Vagina (tissue), 2 donors: ENCODE measurements at regions not wholly inside any gene's neighbourhood (a gene's known extent, or its start where the extent isn't known, plus 50 kb on each side); places are given as distances from the start of the nearest gene placed in this dataset.

Experiments used
- DNase-seq, 2 donors: peaks; one replicate each; pipeline ENCODE4 v3.0.0-alpha.2; 2017; ENCODE audit errors: extremely low spot score in 2 of 2
- H3K27ac ChIP-seq: fragments of 200-600 bp; sonication (generic); one replicate; pipeline ENCODE4 v1.5.1; 2019
- H3K27me3 ChIP-seq: fragments of 200-600 bp; sonication (generic); one replicate; pipeline ENCODE4 v1.5.1; 2019
- H3K36me3 ChIP-seq, 2 donors: fragments of 200-600 bp; sonication (generic); one replicate each; pipeline ENCODE4 v1.5.1; 2017 to 2019
- H3K4me1 ChIP-seq: fragments of 200-600 bp; sonication (generic); one replicate; pipeline ENCODE4 v1.5.1; 2019
- H3K4me3 ChIP-seq, 2 donors: fragments of 200-600 bp; sonication (generic); 1 replicate in 1 of 2; 2 replicates in 1 of 2; pipeline ENCODE4 v1.5.1; 2016 to 2019
- H3K9me3 ChIP-seq: fragments of 200-600 bp; sonication (generic); one replicate; pipeline ENCODE4 v1.5.1; 2019
- CTCF ChIP-seq, 3 experiments: fragments of 450-650 bp in 2 of 3; fragments of 200-600 bp in 1 of 3; sonication (generic) in 1 of 3; IDR thresholded peaks; one replicate each; pipeline ENCODE4 v1.5.1; 2017 to 2019; ENCODE audit warnings: antibody characterized with exemption in 3 of 3, mild to moderate bottlenecking in 2 of 3, moderate library complexity in 2 of 3
- POLR2A ChIP-seq, 2 donors: fragments of 450-650 bp; IDR thresholded peaks; one replicate each; pipeline ENCODE4 v1.6.1; 2017; ENCODE audit warnings: antibody characterized with exemption in 2 of 2, mild to moderate bottlenecking in 2 of 2, moderate library complexity in 2 of 2
- POLR2AphosphoS5 ChIP-seq, 2 donors: sonication (generic); formaldehyde crosslinking; IDR thresholded peaks; one replicate each; pipeline ENCODE4 v1.9.0; 2017; ENCODE audit warnings: antibody characterized with exemption in 2 of 2, mild to moderate bottlenecking in 2 of 2, low read depth in 1 of 2; ENCODE audit not compliant: insufficient read depth in 1 of 2
- intact Hi-C: fragments of 100-400 bp; cut with DNase I; formaldehyde crosslinking; loops from one replicate; pipeline ENCODE4 v1.15.1; 2023

- Histone ChIP-seq H3K4me3 (no peak overlapping the region), H3K9me3 (no peaks in the 10 kb centered on the region), H3K27me3 (no peaks in the 10 kb centered on the region), H3K27ac (no peak overlapping the region), H3K36me3 (no peaks in the 10 kb centered on the region), H3K4me1 (peaks cover 8% of the 10 kb centered on the region)
- no peak for TF ChIP-seq POLR2AphosphoS5 (IDR thresholded peaks at IDR 0.05; ENCODE audit: insufficient read depth in 1 of 2, low read depth in 1 of 2)
- no peak for TF ChIP-seq CTCF (IDR thresholded peaks at IDR 0.05)
- no peak for TF ChIP-seq POLR2A (IDR thresholded peaks at IDR 0.05)
- intact Hi-C loops = no loop called here
- no peak for DNase-seq
Measured at GRCh38 chr15:60130398-60130797, 126.3 kb downstream of the FOXB1 start.

DNA sequence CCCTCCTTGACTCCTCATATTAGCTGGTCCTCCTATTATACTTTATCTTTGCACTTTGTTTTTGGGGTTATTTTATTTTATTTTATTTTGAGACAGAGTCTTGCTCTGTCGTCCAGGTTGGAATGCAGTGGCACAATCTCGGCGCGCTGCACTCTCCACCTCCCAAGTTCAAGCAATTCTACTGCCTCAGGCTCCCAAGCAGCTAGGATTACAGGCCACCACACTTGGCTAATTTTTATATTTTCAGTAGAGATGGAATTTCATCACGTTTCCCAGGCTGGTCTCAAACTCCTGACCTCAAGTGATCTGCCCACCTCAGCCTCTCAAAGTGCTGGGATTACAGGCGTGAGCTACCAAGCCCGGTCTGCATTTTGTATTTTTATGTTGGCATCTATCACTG lies 126.7 kb downstream of the FOXB1 start:
- DNase-seq = no peak
- Histone ChIP-seq H3K27ac (no peak overlapping the region), H3K4me3 (no peak overlapping the region), H3K27me3 (no peaks in the 10 kb centered on the region), H3K4me1 (peaks cover 8% of the 10 kb centered on the region), H3K36me3 (no peaks in the 10 kb centered on the region), H3K9me3 (no peaks in the 10 kb centered on the region)
- intact Hi-C loops = no loop called here
- TF ChIP-seq POLR2AphosphoS5 (IDR thresholded peaks at IDR 0.05; ENCODE audit: insufficient read depth in 1 of 2, low read depth in 1 of 2) = no peak
- no peak for TF ChIP-seq CTCF (IDR thresholded peaks at IDR 0.05)

GRCh38 chr15:60134609-60135008 lies 130.5 kb downstream of the FOXB1 start:
- intact Hi-C loops = no loop called here
- no peaks in the 10 kb centered on the region for H3K4me1 ChIP-seq
- TF ChIP-seq POLR2A (IDR thresholded peaks at IDR 0.05) (no peak), POLR2AphosphoS5 (IDR thresholded peaks at IDR 0.05; ENCODE audit: insufficient read depth in 1 of 2, low read depth in 1 of 2) (no peak), CTCF (IDR thresholded peaks at IDR 0.05) (no peak)
- H3K27ac ChIP-seq = no peak overlapping the region
- DNase-seq = no peak
- H3K4me3 ChIP-seq = no peak overlapping the region
- no peaks in the 10 kb centered on the region for H3K36me3 ChIP-seq
- no peaks in the 10 kb centered on the region for H3K9me3 ChIP-seq
- H3K27me3 ChIP-seq = no peaks in the 10 kb centered on the region

DNA sequence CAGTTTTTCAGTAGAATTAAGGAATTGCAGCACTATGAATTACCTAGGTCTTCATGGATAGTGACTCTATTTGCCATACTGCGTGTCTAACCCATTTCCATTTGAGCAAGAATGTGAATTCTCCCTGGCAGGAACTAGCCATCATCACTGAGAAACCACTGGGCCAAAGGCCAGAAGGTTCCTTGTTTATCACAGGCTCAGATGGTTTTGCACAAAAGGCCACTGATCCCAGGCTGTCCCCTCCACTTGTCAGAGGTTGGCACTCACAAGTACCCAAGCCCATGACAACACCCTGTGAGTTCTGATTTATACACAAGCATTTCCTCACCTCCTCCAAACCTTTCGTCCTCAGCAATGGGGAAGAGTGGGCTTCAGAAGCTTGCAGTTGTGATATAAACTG lies 131.8 kb downstream of the FOXB1 start:
- DNase-seq = no peak
- Histone ChIP-seq H3K4me3 (no peak overlapping the region), H3K4me1 (no peaks in the 10 kb centered on the region), H3K27me3 (no peaks in the 10 kb centered on the region), H3K27ac (no peak overlapping the region), H3K9me3 (no peaks in the 10 kb centered on the region), H3K36me3 (no peaks in the 10 kb centered on the region)
- intact Hi-C loops = no loop called here
- TF ChIP-seq POLR2A (IDR thresholded peaks at IDR 0.05) (no peak), CTCF (IDR thresholded peaks at IDR 0.05) (no peak), POLR2AphosphoS5 (IDR thresholded peaks at IDR 0.05; ENCODE audit: insufficient read depth in 1 of 2, low read depth in 1 of 2) (no peak)

DNA sequence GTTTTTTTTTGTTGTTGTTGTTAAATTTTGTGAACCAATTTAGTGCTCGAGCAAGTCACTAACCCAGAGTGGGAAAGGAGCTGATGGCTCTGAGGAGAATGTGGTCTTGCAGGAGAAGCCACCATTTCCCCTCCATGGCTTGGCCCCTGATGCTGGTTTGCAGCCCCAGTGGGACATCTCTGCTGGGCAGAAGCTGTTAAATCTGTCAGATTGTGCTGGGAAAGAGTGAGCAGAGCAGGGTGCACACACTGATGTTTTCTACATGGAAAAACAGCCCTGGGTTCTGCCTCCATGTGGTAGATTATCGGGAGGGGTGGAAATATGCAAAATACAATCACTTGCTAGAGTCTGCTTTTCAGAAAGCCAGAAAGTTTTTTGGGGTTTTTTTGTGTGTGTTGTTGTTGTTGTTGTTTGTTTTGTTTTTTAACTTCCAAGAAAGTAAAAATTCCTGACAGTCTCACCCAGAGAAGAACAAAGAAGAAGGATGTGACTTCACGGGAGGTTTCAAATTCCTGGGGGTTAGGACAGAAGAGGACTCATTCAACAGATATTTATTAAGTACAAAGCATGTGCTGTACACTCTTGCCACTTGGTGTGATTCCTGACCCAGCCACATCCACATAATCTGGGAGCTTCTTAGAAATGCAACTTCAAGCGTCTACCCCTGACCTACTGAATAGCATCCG lies 133.7 kb downstream of the FOXB1 start:
- no peak overlapping the region for H3K27ac ChIP-seq
- H3K36me3 ChIP-seq = no peaks in the 10 kb centered on the region
- H3K4me3 ChIP-seq = no peak overlapping the region
- TF ChIP-seq POLR2AphosphoS5 (IDR thresholded peaks at IDR 0.05; ENCODE audit: insufficient read depth in 1 of 2, low read depth in 1 of 2) (no peak), POLR2A (IDR thresholded peaks at IDR 0.05) (no peak), CTCF (IDR thresholded peaks at IDR 0.05) (no peak)
- intact Hi-C loops = no loop called here
- H3K9me3 ChIP-seq = no peaks in the 10 kb centered on the region
- H3K4me1 ChIP-seq = no peaks in the 10 kb centered on the region
- no peak for DNase-seq
- H3K27me3 ChIP-seq = no peaks in the 10 kb centered on the region
